ENCODE measurements at regions not wholly inside any gene's neighbourhood (a gene's known extent, or its start where the extent isn't known, plus 50 kb on each side); places are given as distances from the start of the nearest gene placed in this dataset.

GRCh38 chr5:101346447-101346846 lies 443.4 kb upstream of the ST8SIA4 start:
- WGBS (ENCODE audit: low lambda C conversion rate), result 60% methylated on average over 7 of the region's 8 CpGs
- Histone ChIP-seq H3K4me1 (ENCODE audit: insufficient read depth, low read length) (no peaks in the 10 kb centered on the region), H3K9me3 (ENCODE audit: low read length) (no peaks in the 10 kb centered on the region), H3K36me3 (replicated peaks in 1 of 2; ENCODE audit: control insufficient read depth in 1 of 2, insufficient read depth in 2 of 2, low read length in 2 of 2) (no peaks in the 10 kb centered on the region), H2AFZ (ENCODE audit: low read length) (no peak overlapping the region), H3K79me2 (ENCODE audit: insufficient read depth, low read length) (no peaks in the 10 kb centered on the region), H3K27ac (ENCODE audit: extremely low read length, insufficient read depth, low read length) (no peak overlapping the region), H3K27me3 (ENCODE audit: control insufficient read depth in 1 of 2, insufficient read depth in 2 of 2, low read length in 2 of 2) (no peaks in the 10 kb centered on the region), H3K4me2 (ENCODE audit: low read depth, low read length) (no peak overlapping the region), H3K9ac (ENCODE audit: insufficient read depth, low read depth, low read length) (no peak overlapping the region), H3K4me3 (replicated peaks in 1 of 3; ENCODE audit: insufficient read depth in 1 of 3, low read depth in 2 of 3, low read length in 3 of 3) (no peak overlapping the region), H4K20me1 (ENCODE audit: insufficient read depth, low read length) (no peaks in the 10 kb centered on the region)
- in situ Hi-C loops (cut with HindIII; ENCODE audit: extremely low pct_ligation_motif_present, low pct_unique_long_range_greater_than_20kb) (no loop called here), intact Hi-C loops (cut with micrococcal nuclease; ENCODE audit: unreplicated experiment) (no loop called here)
- POLR2A ChIA-PET, result no interaction called here
- CTCF ChIA-PET (ENCODE audit: low intra/inter-chr PET ratio, low total read pairs), result no interaction called here
- no peak for TF ChIP-seq RARA (CRISPR knock-in tag; IDR thresholded peaks at IDR 0.05)
- no peak for TF ChIP-seq KDM1A (CRISPR knock-in tag; IDR thresholded peaks at IDR 0.05)
- TF ChIP-seq, protein P1, sequence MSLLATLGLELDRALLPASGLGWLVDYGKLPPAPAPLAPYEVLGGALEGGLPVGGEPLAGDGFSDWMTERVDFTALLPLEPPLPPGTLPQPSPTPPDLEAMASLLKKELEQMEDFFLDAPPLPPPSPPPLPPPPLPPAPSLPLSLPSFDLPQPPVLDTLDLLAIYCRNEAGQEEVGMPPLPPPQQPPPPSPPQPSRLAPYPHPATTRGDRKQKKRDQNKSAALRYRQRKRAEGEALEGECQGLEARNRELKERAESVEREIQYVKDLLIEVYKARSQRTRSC (CRISPR knock-in tag; IDR thresholded peaks at IDR 0.05; ENCODE audit: low read depth), result no peak
- no peak for TF ChIP-seq HDAC6 (IDR thresholded peaks at IDR 0.05; ENCODE audit: low read depth, low read length)
- no peak for DNase-seq (ENCODE audit: low spot score)
- BruUV-seq (replicated peaks), result no TSS peak
- no peak for FAIRE-seq
- no peak for ATAC-seq

- H3K4me2 ChIP-seq (ENCODE audit: low read depth, low read length), result no peak overlapping the region
- H3K79me2 ChIP-seq (ENCODE audit: insufficient read depth, low read length), result no peaks in the 10 kb centered on the region
- H3K27me3 ChIP-seq (ENCODE audit: control insufficient read depth in 1 of 2, insufficient read depth in 2 of 2, low read length in 2 of 2), result no peaks in the 10 kb centered on the region
- BruUV-seq (replicated peaks), result no TSS peak
- TF ChIP-seq ZNF772 (CRISPR knock-in tag; IDR thresholded peaks at IDR 0.05) (no peak), ZNF251 (CRISPR knock-in tag; IDR thresholded peaks at IDR 0.05) (no peak), CREM (IDR thresholded peaks at IDR 0.05) (no peak), CREM (CRISPR knock-in tag; IDR thresholded peaks at IDR 0.05) (no peak), ZKSCAN1 (IDR thresholded peaks at IDR 0.05; ENCODE audit: low read length) (no peak), ZNF768 (CRISPR knock-in tag; IDR thresholded peaks at IDR 0.05) (no peak), ZSCAN31 (CRISPR knock-in tag; IDR thresholded peaks at IDR 0.05; ENCODE audit: low read depth) (no peak), NFRKB (IDR thresholded peaks at IDR 0.05) (no peak), HMGA1 (CRISPR knock-in tag; conservative IDR thresholded peaks at IDR 0.05) (no peak), ZNF253 (CRISPR knock-in tag; IDR thresholded peaks at IDR 0.05; ENCODE audit: borderline replicate concordance) (no peak), ZNF30 (CRISPR knock-in tag; IDR thresholded peaks at IDR 0.05) (no peak)
- CTCF ChIA-PET (ENCODE audit: low intra/inter-chr PET ratio, low total read pairs), result no interaction called here
- POLR2A ChIA-PET, result no interaction called here
- ATAC-seq (no peak), DNase-seq (ENCODE audit: low spot score) (no peak), FAIRE-seq (no peak)
- no peak overlapping the region for H3K4me3 ChIP-seq (replicated peaks in 1 of 3; ENCODE audit: insufficient read depth in 1 of 3, low read depth in 2 of 3, low read length in 3 of 3)
- H2AFZ ChIP-seq (ENCODE audit: low read length), result no peak overlapping the region
- H3K9me3 ChIP-seq (ENCODE audit: low read length), result no peaks in the 10 kb centered on the region
- intact Hi-C loops (cut with micrococcal nuclease; ENCODE audit: unreplicated experiment) (no loop called here), in situ Hi-C loops (cut with HindIII; ENCODE audit: extremely low pct_ligation_motif_present, low pct_unique_long_range_greater_than_20kb) (no loop called here)
- H3K9ac ChIP-seq (ENCODE audit: insufficient read depth, low read depth, low read length), result no peak overlapping the region
- no peak overlapping the region for H3K27ac ChIP-seq (ENCODE audit: extremely low read length, insufficient read depth, low read length)
- WGBS (ENCODE audit: low lambda C conversion rate), result 22% methylated on average over 2 of the region's 2 CpGs
- no peaks in the 10 kb centered on the region for H4K20me1 ChIP-seq (ENCODE audit: insufficient read depth, low read length)
- no peaks in the 10 kb centered on the region for H3K36me3 ChIP-seq (replicated peaks in 1 of 2; ENCODE audit: control insufficient read depth in 1 of 2, insufficient read depth in 2 of 2, low read length in 2 of 2)
- H3K4me1 ChIP-seq (ENCODE audit: insufficient read depth, low read length), result no peaks in the 10 kb centered on the region
These were observed 435.1 kb upstream of the ST8SIA4 start for GRCh38 chr5:101338226-101338625.
